Muscle of back (tissue), 3 donors: ENCODE measurements at regions not wholly inside any gene's neighbourhood (a gene's known extent, or its start where the extent isn't known, plus 50 kb on each side); places are given as distances from the start of the nearest gene placed in this dataset.

Experiments
- DNase-seq, 3 donors: peaks; one replicate each; pipeline versions ENCODE4 v3.0.0 to v3.0.0-alpha.2; 2013

DNA sequence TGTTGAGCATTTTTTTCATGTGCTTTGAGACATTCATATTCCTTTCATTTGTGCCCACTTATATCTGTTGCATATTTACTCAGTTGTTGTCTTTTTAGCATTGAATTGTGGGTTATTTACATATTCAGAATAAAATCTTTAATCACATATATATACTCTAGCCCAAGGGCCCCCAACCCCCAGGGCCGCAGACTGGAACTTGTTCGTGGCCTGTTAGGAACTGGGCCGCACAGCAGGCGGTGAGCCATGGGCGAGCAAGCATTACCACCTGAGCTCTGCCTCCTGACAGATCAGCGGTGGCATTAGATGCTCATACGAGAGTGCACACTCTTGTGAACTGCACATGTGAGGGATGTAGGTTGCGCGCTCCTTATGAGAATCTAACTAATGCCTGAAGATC, 480.6 kb downstream of the KCTD8 start:
- DNase-seq, result no peak

DNA sequence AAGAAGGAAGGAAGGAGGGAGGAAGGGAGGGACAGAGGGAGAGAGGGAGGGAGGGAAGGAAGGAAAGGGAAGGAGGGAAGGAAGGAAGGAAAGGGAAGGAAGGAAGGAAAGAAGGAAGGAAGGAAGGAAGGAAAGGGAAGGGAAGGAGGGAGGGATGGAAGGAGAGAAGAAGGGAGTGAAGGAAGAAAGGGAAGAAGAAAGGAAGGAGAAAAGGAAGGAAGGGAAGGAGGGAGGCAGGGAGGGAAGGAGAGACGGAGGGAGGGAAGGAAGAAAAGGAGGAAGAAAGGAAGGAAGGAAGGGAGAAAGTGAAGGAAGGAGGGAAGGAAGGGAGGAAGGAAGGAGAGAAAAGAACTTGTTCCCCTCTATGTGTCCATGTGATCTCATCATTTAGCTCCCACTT, 465.0 kb downstream of the KCTD8 start:
- DNase-seq, result no peak

DNA sequence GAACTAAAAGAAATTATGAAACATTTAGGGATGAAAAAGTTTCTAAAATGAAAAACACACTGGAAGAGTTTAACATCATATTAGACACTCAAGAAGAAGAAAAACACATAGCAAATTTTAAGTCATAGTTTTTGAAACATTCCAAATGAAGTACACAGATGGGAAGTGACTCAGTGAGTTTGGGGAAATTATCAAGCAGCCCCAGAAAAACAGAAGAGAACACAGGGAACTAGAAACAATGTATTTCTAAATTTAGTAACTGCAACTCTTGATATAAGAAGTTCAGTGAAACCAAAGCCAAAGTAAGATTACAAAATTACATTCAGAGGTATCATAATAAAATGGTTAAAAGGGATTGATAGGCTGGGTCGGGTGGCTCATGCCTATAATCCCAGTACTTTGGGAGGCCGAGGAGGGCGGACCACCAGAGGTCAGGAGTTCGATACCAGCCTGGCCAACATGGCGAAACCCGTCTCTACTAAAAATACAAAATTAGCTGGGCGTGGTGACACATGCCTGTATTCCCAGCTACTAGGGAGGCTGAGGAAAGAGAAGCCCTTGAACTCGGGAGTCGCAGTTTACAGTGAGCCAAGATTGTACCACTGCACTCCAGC, 461.2 kb downstream of the KCTD8 start:
- no peak for DNase-seq

DNA sequence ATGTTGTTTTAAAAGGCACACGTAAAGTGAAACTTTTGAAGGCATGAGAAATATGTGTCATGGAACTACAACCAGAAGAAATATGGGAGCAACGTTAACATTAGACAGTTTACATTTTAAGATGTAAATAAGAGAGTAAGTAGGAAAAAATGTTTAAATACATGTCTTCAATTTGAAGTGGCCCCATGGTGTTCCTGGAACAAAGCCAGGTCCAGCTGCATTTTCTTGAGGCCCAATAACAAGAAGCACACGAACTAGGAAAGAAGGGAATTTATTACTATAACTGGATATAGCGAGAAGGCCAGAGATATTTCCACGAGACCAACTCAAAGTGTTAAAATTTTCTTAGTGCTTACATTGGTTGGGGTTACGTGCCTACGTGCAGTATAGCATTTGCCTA, 458.1 kb downstream of the KCTD8 start:
- peak in 2 of 3 donors; percentile 2 to 10 for DNase-seq

DNA sequence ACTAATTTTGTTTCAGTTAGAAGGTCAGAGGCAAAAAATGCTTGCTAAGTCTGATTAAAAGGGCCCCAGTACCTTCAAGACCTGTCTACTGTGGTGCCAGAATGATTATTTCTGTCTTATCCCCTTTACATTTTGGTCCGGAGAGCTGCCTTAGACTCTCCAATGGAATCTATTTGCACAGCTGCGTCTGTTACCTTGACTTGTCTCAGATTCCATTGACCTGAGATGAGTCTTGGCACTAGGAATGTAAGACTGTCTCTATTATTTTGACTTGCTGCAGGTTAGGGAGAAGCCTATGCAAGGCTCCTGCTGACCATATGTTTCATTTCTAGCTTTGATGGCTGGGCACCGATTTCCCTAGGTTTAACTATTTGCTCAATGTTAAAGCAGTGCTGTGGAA, 457.6 kb downstream of the KCTD8 start:
- peak in 1 of 3 donors; percentile 0 for DNase-seq

GRCh38 chr4:43992552-43992951, 456.1 kb downstream of the KCTD8 start:
- DNase-seq, result no peak

- DNase-seq, result no peak
Observed at GRCh38 chr4:43993196-43993902, 455.3 kb downstream of the KCTD8 start.

- DNase-seq, result no peak
Observed at GRCh38 chr4:43999669-44000068, 448.9 kb downstream of the KCTD8 start.

DNA sequence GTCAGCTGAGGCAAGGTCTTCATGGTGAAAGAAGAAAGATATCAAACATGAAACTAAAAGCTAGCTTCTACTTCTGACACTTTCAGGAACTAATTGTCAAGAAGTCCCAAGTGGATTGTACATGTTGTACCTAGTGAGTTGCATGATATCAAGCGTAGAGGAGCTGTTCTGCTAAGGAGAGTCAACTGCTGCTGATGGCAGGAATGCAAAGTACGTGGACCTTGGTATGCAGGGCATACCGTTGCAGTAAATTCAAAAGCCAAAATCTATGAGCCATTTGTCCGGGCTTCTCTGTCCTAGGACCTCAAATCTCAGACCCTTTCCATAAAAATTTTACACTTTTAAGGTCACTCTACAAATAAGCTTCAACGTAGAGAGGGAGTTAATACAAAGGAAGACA, 446.2 kb downstream of the KCTD8 start:
- DNase-seq, result no peak

GRCh38 chr4:44016570-44017421, 431.8 kb downstream of the KCTD8 start:
- no peak for DNase-seq

DNA sequence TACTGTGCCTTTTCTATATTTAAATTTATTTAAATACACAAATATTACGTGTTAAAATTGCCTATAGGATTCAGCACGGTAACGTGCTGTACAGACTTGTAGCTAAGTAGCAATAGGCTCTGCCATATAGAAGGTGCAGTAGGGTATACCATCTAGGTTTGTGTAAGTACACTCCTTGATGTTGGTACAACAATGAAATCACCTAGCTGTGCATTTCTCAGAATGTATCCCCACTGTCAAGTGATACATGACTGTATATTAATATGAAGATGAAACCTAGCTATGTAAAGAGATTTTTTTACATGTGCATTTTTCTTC, 431.2 kb downstream of the KCTD8 start:
- no peak for DNase-seq

GRCh38 chr4:44019721-44020120, 428.9 kb downstream of the KCTD8 start:
- no peak for DNase-seq

GRCh38 chr4:44025376-44026020, 423.1 kb downstream of the KCTD8 start:
- DNase-seq, result no peak

DNA sequence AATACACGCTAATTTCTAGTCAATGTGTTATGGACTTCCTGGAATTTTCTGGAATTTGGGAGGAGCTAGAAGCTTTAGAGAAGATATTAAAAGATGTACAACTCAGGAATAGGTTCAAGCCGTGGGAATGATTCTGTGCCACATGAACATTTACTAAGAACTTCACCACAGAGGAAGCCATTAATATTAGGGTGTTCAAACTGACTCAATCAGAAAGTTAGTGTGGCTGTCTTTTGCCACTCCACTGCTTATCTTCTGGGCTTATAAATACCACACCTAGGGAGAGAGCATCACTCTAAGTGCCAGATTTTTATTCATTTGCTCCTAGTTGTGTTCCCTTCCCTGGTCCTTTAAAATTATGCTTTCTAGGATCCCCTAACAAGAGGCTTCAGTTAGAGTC, 409.8 kb downstream of the KCTD8 start:
- DNase-seq, result no peak

- DNase-seq, result no peak
Observed at GRCh38 chr4:44046491-44046890, 402.1 kb downstream of the KCTD8 start.

GRCh38 chr4:44056721-44057151, 391.9 kb downstream of the KCTD8 start:
- peak in 1 of 3 donors; percentile 40 for DNase-seq

- no peak for DNase-seq
Observed at GRCh38 chr4:44070843-44071242, 377.8 kb downstream of the KCTD8 start.

GRCh38 chr4:44071959-44072955, 376.4 kb downstream of the KCTD8 start:
- DNase-seq, result no peak

- no peak for DNase-seq
Observed at GRCh38 chr4:44086753-44087152, 361.9 kb downstream of the KCTD8 start.

DNA sequence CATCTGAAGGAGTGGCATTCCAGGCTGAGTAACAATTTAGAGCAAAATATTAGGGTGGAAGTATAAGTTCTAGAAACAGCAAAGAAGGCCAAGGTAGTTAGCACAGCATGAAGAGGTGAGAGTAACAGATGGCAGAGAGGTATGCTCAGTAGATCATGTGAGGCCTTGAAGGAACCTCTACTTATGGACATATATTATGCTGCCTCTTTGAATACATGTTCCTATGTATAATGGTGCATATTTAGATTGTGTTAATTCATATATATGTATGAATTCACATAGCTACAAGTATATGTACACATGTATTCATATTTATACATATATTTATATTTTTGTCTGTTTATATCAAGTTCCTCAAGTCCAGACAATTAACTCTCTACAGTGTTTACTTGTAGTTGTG, 355.2 kb downstream of the KCTD8 start:
- no peak for DNase-seq

DNA sequence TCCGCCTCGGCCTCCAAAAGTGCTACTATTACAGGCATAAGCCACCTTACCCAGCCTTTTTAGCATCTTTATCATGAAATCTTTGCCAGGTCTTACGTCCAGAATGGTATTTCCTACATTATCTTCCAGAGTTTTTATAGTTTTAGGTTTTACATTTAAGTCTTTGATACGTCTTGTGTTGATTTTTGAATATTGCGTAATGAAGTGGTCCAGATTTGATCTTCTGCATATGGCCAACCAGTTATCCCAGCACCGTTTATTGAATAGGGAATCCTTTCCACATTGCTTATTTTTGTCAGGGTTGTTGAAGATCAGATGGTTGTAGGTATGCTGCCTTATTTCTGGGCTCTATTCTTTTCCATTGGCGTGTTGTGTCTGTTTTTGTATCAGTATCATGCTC, 349.6 kb downstream of the KCTD8 start:
- DNase-seq, result no peak
